ENCODE measurements at regions not wholly inside any gene's neighbourhood (a gene's known extent, or its start where the extent isn't known, plus 50 kb on each side); places are given as distances from the start of the nearest gene placed in this dataset.

DNA sequence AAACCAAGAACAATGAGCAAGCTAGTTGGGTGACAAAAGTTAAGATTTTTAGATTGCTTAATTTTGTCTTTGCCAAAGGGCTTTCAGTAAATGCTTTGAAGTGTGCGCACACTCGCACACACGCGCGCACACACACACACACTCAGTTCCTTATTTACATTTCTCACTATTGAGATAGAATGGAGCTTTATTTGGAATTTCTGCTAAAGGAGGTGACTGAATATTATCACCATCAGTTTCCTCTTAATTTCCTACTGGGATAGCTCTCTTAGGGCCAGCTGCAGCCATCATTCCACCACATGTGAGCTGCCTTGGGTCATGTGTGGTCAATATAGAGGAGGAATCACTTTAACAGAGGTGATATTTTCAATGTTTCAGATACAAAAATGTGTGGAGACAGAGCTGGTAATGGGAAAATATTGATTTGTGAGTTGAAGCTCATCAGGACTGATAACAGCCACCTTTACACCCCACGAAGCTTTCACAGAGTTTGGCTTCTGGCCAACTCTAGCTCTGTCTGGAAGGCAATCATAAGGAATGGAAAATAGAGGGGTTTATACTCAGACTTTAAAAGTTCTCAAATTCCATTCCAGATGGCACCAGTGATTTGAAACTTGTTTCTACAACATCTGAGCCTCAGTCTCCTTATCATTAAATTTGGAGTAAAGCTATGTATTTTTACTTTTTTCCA lies 99.9 kb downstream of the MACIR start:
- no peak overlapping the region for H3K4me3 ChIP-seq (ENCODE audit: low read depth, low read length)
- no peak for DNase-seq (ENCODE audit: low read depth)
- TF ChIP-seq, protein P1, sequence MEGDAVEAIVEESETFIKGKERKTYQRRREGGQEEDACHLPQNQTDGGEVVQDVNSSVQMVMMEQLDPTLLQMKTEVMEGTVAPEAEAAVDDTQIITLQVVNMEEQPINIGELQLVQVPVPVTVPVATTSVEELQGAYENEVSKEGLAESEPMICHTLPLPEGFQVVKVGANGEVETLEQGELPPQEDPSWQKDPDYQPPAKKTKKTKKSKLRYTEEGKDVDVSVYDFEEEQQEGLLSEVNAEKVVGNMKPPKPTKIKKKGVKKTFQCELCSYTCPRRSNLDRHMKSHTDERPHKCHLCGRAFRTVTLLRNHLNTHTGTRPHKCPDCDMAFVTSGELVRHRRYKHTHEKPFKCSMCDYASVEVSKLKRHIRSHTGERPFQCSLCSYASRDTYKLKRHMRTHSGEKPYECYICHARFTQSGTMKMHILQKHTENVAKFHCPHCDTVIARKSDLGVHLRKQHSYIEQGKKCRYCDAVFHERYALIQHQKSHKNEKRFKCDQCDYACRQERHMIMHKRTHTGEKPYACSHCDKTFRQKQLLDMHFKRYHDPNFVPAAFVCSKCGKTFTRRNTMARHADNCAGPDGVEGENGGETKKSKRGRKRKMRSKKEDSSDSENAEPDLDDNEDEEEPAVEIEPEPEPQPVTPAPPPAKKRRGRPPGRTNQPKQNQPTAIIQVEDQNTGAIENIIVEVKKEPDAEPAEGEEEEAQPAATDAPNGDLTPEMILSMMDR (conservative IDR thresholded peaks at IDR 0.05; ENCODE audit: low read depth, low read length): no peak

DNA sequence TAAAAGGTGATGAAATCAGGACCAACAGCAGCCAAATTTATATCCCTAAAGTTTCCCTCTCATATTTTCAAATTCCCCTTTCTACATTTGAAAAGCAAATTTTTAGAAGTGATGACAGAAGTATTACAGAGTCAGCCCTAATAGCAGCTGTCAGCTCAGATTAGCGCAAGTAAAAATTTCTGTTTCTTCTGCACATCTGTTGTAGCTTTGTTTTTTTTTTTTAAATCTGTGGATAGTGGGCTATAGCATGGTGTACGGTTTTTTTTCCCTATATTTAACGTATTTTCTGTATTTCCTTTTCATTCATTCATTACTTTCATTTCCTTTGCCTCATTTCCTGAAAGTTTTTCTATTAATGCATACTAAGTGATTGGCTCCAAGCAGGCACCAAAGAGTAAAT lies 99.1 kb downstream of the MACIR start:
- no peak overlapping the region for H3K4me3 ChIP-seq (ENCODE audit: low read depth, low read length)
- no peak for DNase-seq (ENCODE audit: low read depth)
- TF ChIP-seq, protein P1 (conservative IDR thresholded peaks at IDR 0.05; ENCODE audit: low read depth, low read length): no peak

DNA sequence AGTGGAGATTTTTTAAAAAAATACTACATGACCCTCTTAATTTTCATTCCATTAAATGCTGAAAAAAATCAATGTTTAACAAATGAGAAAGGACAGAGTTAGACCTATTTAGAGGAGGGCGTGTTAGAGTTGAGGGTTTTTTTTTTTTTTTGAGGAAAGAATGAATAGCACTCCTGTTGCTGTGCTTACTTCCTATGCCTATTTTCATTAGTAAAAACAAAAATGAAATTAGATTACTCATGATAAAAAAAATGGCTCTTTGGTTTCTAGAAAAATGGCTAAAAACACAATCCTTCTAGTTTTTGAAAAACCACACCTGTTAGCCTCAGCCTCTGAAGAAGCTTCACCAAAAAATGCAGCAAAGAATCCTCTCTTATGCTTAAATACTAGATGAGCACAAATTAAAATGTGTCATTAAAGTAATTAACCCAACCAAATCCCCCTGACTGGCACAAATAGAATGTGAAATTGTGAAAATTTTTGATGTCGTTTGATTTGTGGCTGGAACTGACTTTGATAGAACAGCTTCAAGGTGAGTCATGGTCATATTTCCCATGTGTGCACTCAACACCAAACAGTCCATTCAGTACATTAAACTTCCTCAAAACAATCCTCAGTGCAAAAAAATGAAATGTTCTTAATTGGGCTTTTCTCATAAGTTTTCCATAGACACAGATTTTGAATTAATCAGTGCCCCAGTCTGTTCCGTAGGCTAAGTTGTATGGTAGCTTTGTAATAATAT lies 98.0 kb downstream of the MACIR start:
- no peak overlapping the region for H3K4me3 ChIP-seq (ENCODE audit: low read depth, low read length)
- TF ChIP-seq, protein P1 (conservative IDR thresholded peaks at IDR 0.05; ENCODE audit: low read depth, low read length): no peak
- DNase-seq (ENCODE audit: low read depth): no peak

DNA sequence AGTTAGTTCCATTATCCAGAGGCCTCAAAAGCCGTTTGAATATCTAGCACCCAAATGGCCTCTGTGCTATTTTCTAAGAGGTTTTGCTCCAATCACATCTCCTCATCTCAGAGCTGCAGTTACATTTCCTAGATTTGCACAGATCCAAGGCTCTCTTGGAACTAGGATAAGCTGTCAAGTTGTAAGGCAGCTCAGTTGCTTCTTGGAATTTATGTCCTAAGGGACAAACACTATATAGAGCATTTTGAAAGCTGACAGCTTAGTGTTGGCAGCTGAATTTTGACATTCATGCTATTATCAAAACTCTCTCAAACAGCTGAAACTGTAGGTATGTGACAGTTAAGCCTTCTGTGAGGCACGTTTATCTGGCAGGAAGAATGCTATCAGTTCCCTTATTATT lies 97.0 kb downstream of the MACIR start:
- TF ChIP-seq, protein P1 (conservative IDR thresholded peaks at IDR 0.05; ENCODE audit: low read depth, low read length): no peak
- no peak for DNase-seq (ENCODE audit: low read depth)
- H3K4me3 ChIP-seq (ENCODE audit: low read depth, low read length): no peak overlapping the region

DNA sequence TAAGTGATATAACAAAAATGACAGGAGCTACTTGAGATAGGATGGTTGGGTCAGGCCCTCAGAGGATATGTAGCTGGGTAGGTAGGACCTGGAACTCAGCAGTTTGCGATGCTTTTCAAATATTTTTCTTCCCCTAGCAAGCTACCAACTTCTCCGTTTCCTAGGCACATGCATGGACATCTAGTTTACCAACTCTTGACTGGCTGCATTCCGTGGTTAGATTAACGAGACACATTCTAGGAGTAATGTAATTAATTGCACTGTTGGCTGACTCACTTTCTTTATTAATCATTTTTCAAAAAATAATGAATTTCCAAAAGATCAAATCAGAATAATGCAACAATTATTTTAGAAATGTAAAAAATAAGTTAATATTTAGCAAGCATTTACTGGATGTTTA lies 95.9 kb downstream of the MACIR start:
- TF ChIP-seq, protein P1 (conservative IDR thresholded peaks at IDR 0.05; ENCODE audit: low read depth, low read length): no peak
- H3K4me3 ChIP-seq (ENCODE audit: low read depth, low read length): no peak overlapping the region
- DNase-seq (ENCODE audit: low read depth): no peak

DNA sequence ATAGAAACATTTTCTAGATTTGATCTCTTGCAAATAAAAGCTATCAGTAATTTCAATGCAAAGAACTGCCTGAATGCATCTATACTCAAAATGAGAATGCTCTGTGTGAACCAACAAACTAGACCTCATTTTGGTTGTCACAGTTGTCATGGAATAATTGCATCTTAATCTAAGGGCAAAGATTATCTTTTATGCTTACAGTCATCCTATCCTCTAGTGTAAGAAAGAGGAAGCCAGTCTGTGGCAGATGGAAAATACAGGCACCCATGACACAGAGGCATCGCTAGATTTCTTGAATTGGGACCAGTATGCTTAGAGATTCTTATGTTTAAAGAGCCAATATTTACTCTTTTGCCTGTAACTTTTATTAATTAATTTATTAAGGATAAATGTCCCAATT lies 95.0 kb downstream of the MACIR start:
- no peak for DNase-seq (ENCODE audit: low read depth)
- TF ChIP-seq, protein P1 (conservative IDR thresholded peaks at IDR 0.05; ENCODE audit: low read depth, low read length): no peak
- no peak overlapping the region for H3K4me3 ChIP-seq (ENCODE audit: low read depth, low read length)
